Dendritic cell treated with granulocyte-macrophage colony-stimulating factor and Interleukin-4, amounts not matched to agents 40 ng/mL and 50 ng/mL, for 4 days (primary cell): ENCODE measurements at regions not wholly inside any gene's neighbourhood (a gene's known extent, or its start where the extent isn't known, plus 50 kb on each side); places are given as distances from the start of the nearest gene placed in this dataset.
"Not testable (repeated sequence)": the region's sequence is repeated elsewhere in the genome, so short reads cannot be mapped to it uniquely, and the experiment has no call there.

Source experiments
- H3K27ac Mint-ChIP-seq: one replicate; pipeline ENCODE4 v1.8.0; 2022; ENCODE audit warnings: mild to moderate bottlenecking, mixed read lengths
- H3K27me3 Mint-ChIP-seq: one replicate; pipeline ENCODE4 v1.8.0; 2022; ENCODE audit warnings: mild to moderate bottlenecking, mixed read lengths
- H3K36me3 Mint-ChIP-seq: one replicate; pipeline ENCODE4 v1.8.0; 2022; ENCODE audit warnings: low read depth, mixed read lengths
- H3K4me1 Mint-ChIP-seq: one replicate; pipeline ENCODE4 v1.8.0; 2022; ENCODE audit warnings: low read depth, mixed read lengths
- H3K4me3 Mint-ChIP-seq: one replicate; pipeline ENCODE4 v1.8.0; 2022; ENCODE audit warnings: mild to moderate bottlenecking, moderate library complexity, mixed read lengths
- H3K9me3 Mint-ChIP-seq: one replicate; pipeline ENCODE4 v1.8.0; 2022; ENCODE audit warnings: mixed read lengths
- intact Hi-C: fragments of 100-400 bp; cut with micrococcal nuclease; formaldehyde crosslinking; loops from one replicate; pipeline ENCODE4 v1.15.0; 2022

- Mint-ChIP-seq H3K4me1 (peaks cover 5% of the 10 kb centered on the region), H3K27ac (no peak overlapping the region), H3K4me3 (no peak overlapping the region), H3K9me3 (no peaks in the 10 kb centered on the region), H3K36me3 (no peaks in the 10 kb centered on the region), H3K27me3 (no peaks in the 10 kb centered on the region)
- intact Hi-C loops: no loop called here
Observed at GRCh38 chr2:208579678-208580077, 173.1 kb downstream of the PTH2R start.

DNA sequence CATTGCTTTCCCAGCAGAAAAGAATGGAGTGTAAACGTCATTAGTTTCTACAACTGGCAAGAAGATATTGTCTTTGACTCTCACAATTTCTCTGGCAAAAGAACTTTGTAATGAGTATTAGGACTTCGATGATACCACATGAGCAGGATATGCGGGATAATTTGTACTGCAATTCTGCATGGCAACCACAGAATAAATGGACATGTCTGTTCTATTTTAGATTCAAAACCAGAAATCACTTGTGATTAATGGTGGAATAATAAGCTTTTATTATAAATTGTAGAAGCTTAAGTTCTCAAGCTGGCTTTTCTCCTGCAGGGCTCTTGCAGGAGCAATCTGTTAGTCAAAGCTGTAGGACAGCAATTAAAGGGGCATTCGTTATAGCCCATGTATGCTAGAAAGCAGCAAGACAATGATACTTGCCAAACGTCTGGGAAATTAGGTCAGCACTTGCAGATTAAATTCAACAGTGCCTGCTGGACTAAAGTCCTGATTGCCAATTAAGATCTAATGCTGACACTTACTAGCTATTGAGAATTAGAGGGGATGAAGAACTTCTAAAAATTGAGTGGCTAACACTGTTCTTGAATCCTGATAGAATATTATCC lies 177.9 kb downstream of the PTH2R start:
- H3K4me3 Mint-ChIP-seq: no peak overlapping the region

DNA sequence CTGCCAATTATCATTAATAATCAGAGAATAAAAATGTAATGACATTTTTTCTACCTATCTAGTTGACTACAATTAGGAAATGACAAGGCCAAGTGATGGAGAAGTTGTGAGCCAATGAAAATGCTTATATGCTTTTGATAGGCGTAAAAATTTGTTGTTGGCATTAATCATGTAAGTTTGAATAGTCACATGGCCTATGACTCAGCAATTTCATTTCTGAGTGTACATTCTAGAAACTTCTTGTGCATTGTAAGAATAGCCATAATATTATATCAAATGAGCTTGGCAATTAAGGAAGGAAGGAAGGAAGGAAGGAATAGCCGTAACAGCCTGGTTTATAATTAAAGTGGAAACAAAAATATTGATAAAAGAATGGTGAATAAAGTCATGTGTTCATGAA lies 179.9 kb downstream of the PTH2R start:
- no peak overlapping the region for H3K4me3 Mint-ChIP-seq
- no peak overlapping the region for H3K27ac Mint-ChIP-seq
- H3K36me3 Mint-ChIP-seq: no peaks in the 10 kb centered on the region
- intact Hi-C loops: no loop called here
- no peaks in the 10 kb centered on the region for H3K27me3 Mint-ChIP-seq
- H3K9me3 Mint-ChIP-seq: no peaks in the 10 kb centered on the region
- no peaks in the 10 kb centered on the region for H3K4me1 Mint-ChIP-seq

More for the DNA sequence above, 177.9 kb downstream of the PTH2R start:
- intact Hi-C loops: no loop called here
- Mint-ChIP-seq H3K4me1 (peaks cover 3% of the 10 kb centered on the region), H3K27me3 (no peaks in the 10 kb centered on the region), H3K36me3 (no peaks in the 10 kb centered on the region), H3K27ac (no peak overlapping the region), H3K9me3 (no peaks in the 10 kb centered on the region)

GRCh38 chr2:208594642-208595385 lies 188.2 kb downstream of the PTH2R start:
- Mint-ChIP-seq H3K36me3 (no peaks in the 10 kb centered on the region), H3K4me3 (no peak overlapping the region), H3K27ac (no peak overlapping the region), H3K27me3 (no peaks in the 10 kb centered on the region), H3K4me1 (no peaks in the 10 kb centered on the region), H3K9me3 (peaks cover 13% of the 10 kb centered on the region)
- intact Hi-C loops: no loop called here

- H3K27me3 Mint-ChIP-seq: no peaks in the 10 kb centered on the region
- no peaks in the 10 kb centered on the region for H3K36me3 Mint-ChIP-seq
- H3K4me1 Mint-ChIP-seq: no peaks in the 10 kb centered on the region
- H3K27ac Mint-ChIP-seq: no peak overlapping the region
- peaks cover 13% of the 10 kb centered on the region for H3K9me3 Mint-ChIP-seq
- intact Hi-C loops: no loop called here
- no peak overlapping the region for H3K4me3 Mint-ChIP-seq
Observed at GRCh38 chr2:208595386-208596275, 189.0 kb downstream of the PTH2R start.

GRCh38 chr2:208607694-208608093 lies 201.1 kb downstream of the PTH2R start:
- Mint-ChIP-seq H3K27ac (no peak overlapping the region), H3K9me3 (no peaks in the 10 kb centered on the region), H3K4me1 (no peaks in the 10 kb centered on the region), H3K36me3 (no peaks in the 10 kb centered on the region), H3K27me3 (no peaks in the 10 kb centered on the region), H3K4me3 (no peak overlapping the region)
- intact Hi-C loops: no loop called here

DNA sequence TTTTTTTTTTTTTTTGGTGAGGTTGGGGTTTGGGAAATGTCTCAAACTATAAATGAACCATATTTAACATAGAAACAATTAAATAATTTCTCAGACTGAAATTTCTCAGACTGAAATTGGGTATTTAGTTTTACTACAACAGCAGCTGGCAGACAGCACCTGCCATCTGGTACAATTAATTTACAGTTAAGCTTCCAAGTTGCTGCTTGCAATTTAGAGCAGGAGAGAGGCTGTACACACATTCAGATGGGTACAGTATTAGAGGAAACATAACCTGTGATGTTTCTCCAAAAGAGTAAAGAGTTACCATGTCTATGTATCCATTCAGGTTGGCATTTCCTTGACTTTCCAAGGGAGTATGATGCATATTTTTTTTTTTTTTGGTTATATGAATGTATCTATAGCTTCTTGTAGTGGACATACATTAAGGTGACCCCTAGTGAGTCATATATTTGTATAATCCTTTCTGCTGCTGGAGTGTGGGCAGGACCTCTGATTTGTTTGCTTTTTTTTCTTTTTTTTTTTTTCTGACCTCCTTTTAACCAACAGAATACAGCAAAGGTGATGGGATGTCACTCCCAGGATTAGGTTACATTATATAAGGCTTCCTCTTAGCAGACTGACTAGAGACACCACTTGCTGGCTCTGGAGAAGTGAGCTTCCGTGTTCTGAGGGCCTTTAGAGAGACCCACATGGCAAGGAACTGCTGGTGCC lies 201.7 kb downstream of the PTH2R start:
- no peaks in the 10 kb centered on the region for H3K36me3 Mint-ChIP-seq
- H3K27me3 Mint-ChIP-seq: no peaks in the 10 kb centered on the region
- intact Hi-C loops: no loop called here
- H3K27ac Mint-ChIP-seq: no peak overlapping the region
- no peaks in the 10 kb centered on the region for H3K9me3 Mint-ChIP-seq
- no peaks in the 10 kb centered on the region for H3K4me1 Mint-ChIP-seq
- H3K4me3 Mint-ChIP-seq: no peak overlapping the region

DNA sequence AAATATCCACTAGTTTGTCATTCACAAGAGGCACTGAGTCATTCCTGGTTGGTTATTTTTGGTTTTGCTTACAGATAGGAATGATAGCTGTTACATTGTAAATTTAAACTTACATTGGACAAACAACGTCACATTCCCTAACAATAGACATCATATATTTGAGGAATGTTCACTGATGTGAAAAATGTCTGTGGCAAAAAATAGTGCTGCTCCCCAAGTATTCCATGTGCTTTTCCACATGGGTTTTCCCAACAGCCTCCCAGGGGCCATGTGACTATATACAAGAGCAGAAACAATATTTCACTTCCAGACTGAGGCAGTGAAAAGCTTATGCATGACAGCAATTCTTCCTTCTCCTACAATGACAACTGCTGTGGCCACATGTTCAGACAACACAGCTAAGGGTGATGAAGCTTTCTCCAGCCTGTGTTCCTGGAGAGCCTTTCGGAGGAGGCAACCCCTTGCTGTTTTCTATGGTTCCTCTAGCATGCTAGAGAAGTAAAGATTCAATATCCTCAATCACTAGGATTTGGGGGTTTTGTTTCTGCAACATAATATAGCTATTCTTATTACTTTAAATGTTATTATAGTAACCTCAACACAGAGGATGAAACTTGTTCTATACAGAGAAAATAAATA lies 202.7 kb downstream of the PTH2R start:
- H3K36me3 Mint-ChIP-seq: no peaks in the 10 kb centered on the region
- H3K27ac Mint-ChIP-seq: no peak overlapping the region
- no peaks in the 10 kb centered on the region for H3K27me3 Mint-ChIP-seq
- no peaks in the 10 kb centered on the region for H3K9me3 Mint-ChIP-seq
- H3K4me1 Mint-ChIP-seq: no peaks in the 10 kb centered on the region
- H3K4me3 Mint-ChIP-seq: no peak overlapping the region
- intact Hi-C loops: no loop called here

DNA sequence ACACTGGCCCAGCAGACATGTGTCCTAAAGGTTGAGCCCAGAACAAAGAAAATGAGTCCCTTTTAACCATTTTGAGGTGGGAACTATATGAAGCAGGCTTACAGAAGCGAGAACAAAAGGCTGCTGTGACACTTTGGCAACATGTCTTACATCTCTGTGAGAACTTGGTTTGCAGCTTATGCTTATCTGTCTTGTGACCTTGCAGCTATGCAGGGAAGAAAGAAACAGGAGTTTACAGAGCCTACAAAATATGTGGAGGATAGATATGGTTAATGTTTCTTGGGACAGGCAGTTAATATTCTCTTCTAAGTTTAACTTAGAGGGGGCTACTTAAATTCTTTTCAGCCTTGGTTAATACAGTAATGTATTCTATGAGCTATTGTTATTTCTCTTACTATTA lies 209.1 kb downstream of the PTH2R start:
- intact Hi-C loops, H3K27ac Mint-ChIP-seq, H3K9me3 Mint-ChIP-seq: not testable (repeated sequence)

GRCh38 chr2:208618220-208618619 lies 211.6 kb downstream of the PTH2R start:
- H3K27me3 Mint-ChIP-seq: peaks cover 3% of the 10 kb centered on the region
- no peaks in the 10 kb centered on the region for H3K36me3 Mint-ChIP-seq
- no peaks in the 10 kb centered on the region for H3K9me3 Mint-ChIP-seq
- H3K27ac Mint-ChIP-seq: no peak overlapping the region
- H3K4me3 Mint-ChIP-seq: no peak overlapping the region
- H3K4me1 Mint-ChIP-seq: no peaks in the 10 kb centered on the region
- intact Hi-C loops: no loop called here

More for the DNA sequence above, 209.1 kb downstream of the PTH2R start:
- not testable (repeated sequence) for H3K4me3 Mint-ChIP-seq, H3K27me3 Mint-ChIP-seq, H3K4me1 Mint-ChIP-seq, H3K36me3 Mint-ChIP-seq

DNA sequence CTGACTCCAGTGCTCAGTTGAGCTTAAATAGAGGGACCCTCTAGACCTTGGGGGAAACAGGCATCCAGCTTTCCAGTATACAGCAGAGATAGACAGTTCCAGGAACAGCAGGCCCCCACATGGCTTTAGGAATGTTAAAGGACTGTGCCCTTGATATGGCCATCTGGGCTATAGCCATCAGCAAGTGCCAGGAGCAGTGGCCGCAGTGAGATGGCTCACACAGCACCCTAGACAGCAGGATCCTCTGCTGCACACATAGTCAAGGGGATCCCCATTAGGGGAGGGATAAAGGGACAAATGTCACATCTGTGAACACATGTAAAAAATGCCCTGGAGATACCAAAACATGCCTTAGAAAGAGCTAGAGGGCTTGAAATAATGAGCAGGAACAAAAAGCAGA lies 213.4 kb downstream of the PTH2R start:
- H3K9me3 Mint-ChIP-seq: no peaks in the 10 kb centered on the region
- no peak overlapping the region for H3K27ac Mint-ChIP-seq
- H3K27me3 Mint-ChIP-seq: peaks cover 3% of the 10 kb centered on the region
- intact Hi-C loops: no loop called here
- H3K4me1 Mint-ChIP-seq: no peaks in the 10 kb centered on the region
- H3K36me3 Mint-ChIP-seq: no peaks in the 10 kb centered on the region
- H3K4me3 Mint-ChIP-seq: no peak overlapping the region

DNA sequence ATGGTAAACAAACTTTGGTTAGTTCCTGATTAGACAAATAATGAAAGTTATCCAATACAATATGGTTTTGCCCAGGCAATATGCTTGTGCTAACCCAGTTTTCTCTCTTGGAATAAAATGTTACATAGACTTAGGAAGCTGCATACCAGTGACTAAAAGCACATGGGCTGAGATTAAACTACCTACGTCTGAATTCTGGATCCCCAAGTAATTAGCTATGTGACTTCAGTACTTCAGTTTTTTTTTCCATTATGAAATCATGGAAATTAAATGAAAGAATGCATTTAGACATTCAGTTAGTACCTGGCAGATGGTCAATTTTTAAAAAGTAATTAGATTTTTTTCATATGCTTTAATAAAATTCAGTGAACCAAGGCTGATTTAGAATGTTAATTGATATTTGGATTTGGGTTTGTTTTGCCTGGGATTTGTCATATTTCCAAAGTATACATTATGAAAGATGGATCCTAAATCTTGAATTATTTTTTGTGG lies 213.9 kb downstream of the PTH2R start:
- intact Hi-C loops: no loop called here
- peaks cover 3% of the 10 kb centered on the region for H3K27me3 Mint-ChIP-seq
- H3K36me3 Mint-ChIP-seq: no peaks in the 10 kb centered on the region
- H3K27ac Mint-ChIP-seq: no peak overlapping the region
- no peaks in the 10 kb centered on the region for H3K4me1 Mint-ChIP-seq
- no peak overlapping the region for H3K4me3 Mint-ChIP-seq
- H3K9me3 Mint-ChIP-seq: no peaks in the 10 kb centered on the region

DNA sequence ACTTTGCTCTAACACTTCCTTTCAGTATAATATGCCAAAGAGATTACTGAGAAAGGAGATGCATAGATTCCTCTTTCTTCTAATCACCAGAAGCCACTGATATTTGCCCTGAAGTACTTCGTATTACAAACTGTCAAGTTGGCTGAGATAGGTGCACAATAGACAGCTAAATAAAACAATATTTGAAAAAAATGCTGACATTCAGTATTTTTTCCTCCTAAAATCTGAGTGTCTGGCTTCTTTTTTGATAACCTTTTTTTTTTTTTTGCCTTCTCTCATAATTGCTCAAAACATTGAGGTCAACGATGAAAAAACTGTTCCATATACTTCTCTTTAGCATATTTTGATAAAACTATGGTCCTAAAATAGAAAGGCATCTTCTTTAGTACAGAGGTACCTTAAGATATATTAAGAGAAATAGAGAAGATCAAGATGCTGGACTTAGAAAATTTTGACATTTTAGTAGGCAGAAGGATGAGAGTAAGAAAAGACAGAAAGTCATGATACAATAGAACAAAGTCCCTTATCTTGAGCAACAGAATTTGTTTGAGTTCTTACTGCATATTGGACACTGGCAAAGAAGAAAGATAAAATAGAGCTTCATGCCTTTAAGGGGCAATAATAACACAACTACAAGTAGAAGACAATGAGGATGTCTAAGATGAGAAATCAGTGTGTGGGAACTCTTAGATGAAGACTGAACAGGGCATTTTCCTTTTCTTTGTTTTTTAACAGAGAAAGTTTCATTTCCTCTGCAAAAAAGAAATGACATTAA lies 220.7 kb downstream of the PTH2R start:
- H3K36me3 Mint-ChIP-seq: no peaks in the 10 kb centered on the region

More for the DNA sequence above, 220.7 kb downstream of the PTH2R start:
- H3K27me3 Mint-ChIP-seq: no peaks in the 10 kb centered on the region
- H3K4me1 Mint-ChIP-seq: peaks cover 14% of the 10 kb centered on the region
- no peaks in the 10 kb centered on the region for H3K9me3 Mint-ChIP-seq
- intact Hi-C loops: no loop called here
- no peak overlapping the region for H3K27ac Mint-ChIP-seq
- H3K4me3 Mint-ChIP-seq: no peak overlapping the region
